ENCODE measurements at regions not wholly inside any gene's neighbourhood (a gene's known extent, or its start where the extent isn't known, plus 50 kb on each side); places are given as distances from the start of the nearest gene placed in this dataset.

GRCh38 chr20:29687438-29687837, 1570.0 kb upstream of the DEFB115 start:
- DNase-seq (peak in 1 of 5 donors; percentile 49), FAIRE-seq (no peak)
- intact Hi-C loops (cut with DNase I) = no loop called here
- TF ChIP-seq, protein P1, sequence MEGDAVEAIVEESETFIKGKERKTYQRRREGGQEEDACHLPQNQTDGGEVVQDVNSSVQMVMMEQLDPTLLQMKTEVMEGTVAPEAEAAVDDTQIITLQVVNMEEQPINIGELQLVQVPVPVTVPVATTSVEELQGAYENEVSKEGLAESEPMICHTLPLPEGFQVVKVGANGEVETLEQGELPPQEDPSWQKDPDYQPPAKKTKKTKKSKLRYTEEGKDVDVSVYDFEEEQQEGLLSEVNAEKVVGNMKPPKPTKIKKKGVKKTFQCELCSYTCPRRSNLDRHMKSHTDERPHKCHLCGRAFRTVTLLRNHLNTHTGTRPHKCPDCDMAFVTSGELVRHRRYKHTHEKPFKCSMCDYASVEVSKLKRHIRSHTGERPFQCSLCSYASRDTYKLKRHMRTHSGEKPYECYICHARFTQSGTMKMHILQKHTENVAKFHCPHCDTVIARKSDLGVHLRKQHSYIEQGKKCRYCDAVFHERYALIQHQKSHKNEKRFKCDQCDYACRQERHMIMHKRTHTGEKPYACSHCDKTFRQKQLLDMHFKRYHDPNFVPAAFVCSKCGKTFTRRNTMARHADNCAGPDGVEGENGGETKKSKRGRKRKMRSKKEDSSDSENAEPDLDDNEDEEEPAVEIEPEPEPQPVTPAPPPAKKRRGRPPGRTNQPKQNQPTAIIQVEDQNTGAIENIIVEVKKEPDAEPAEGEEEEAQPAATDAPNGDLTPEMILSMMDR (IDR thresholded peaks at IDR 0.05; ENCODE audit: borderline replicate concordance, extremely low read depth, insufficient read depth) = no peak
- no peaks in the 10 kb centered on the region for H3K9me3 ChIP-seq (ENCODE audit: control insufficient read depth in 2 of 3, insufficient read depth in 1 of 3, low read length in 3 of 3)
- no peaks in the 10 kb centered on the region for H3K36me3 ChIP-seq (ENCODE audit: control insufficient read depth in 2 of 3, insufficient read depth in 3 of 3, low read length in 3 of 3)
- no peak overlapping the region for H3K4me3 ChIP-seq (ENCODE audit: low read length in 3 of 3)
- no peaks in the 10 kb centered on the region for H3K27me3 ChIP-seq (ENCODE audit: control insufficient read depth, insufficient read depth, low read length)
- no peaks in the 10 kb centered on the region for H3K4me1 ChIP-seq (ENCODE audit: control insufficient read depth in 2 of 3, insufficient read depth in 2 of 3, low read depth in 1 of 3, low read length in 3 of 3)
- no peak overlapping the region for H3K27ac ChIP-seq (ENCODE audit: low read depth in 2 of 2, low read length in 2 of 2)
- no peak overlapping the region for H3K9ac ChIP-seq (ENCODE audit: low read length in 3 of 3)

DNA sequence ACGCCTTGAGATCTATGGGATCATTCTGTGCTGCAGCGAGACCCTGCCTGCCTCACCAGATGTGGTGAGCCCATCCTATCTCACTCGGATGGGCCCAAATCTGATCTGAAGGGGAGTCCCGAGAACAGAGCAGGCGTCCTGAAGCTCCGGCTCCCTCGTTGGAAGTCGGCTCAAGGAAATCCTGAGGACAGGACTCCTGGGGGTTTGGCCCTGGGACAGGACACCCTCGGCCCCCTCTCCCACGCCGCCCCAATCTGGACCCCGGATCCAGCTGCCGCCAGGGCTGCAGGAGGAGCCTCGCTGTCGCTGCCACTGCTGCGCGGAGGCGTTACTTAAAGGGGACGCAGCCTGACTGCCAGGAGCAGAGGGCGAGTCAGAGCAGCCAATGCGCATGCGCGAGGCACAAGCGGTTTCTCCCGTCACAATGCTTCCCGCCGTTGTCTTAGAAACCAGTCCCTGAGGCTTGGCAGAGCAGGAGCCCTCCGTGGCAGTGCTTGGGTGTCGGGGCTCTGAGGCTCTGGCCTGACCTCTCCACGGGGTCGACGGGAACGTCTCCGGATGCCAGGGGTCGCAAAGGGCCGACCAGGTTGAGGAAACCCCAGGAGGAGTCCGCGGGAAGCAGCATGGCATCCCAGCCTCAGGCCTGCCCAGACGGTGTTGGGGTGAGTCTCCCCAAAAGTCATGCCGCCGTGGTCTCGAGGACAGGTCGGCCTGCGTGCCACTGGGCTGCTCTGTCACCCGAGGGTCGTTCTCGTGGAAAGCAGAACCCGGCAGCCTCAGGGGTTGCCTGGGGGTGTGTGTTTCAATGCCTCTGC, 1567.8 kb upstream of the DEFB115 start:
- TF ChIP-seq, protein P1 (IDR thresholded peaks at IDR 0.05; ENCODE audit: borderline replicate concordance, extremely low read depth, insufficient read depth) = no peak
- Histone ChIP-seq H3K9me3 (ENCODE audit: control insufficient read depth in 2 of 3, insufficient read depth in 1 of 3, low read length in 3 of 3) (no peaks in the 10 kb centered on the region), H3K4me3 (ENCODE audit: low read length in 3 of 3) (no peak overlapping the region), H3K36me3 (ENCODE audit: control insufficient read depth in 2 of 3, insufficient read depth in 3 of 3, low read length in 3 of 3) (no peaks in the 10 kb centered on the region), H3K27me3 (ENCODE audit: control insufficient read depth, insufficient read depth, low read length) (no peaks in the 10 kb centered on the region), H3K27ac (ENCODE audit: low read depth in 2 of 2, low read length in 2 of 2) (no peak overlapping the region), H3K9ac (ENCODE audit: low read length in 3 of 3) (no peak overlapping the region), H3K4me1 (ENCODE audit: control insufficient read depth in 2 of 3, insufficient read depth in 2 of 3, low read depth in 1 of 3, low read length in 3 of 3) (no peaks in the 10 kb centered on the region)
- intact Hi-C loops (cut with DNase I) = no loop called here
- DNase-seq = peak in 2 of 5 donors; percentile 64 to 69
- no peak for FAIRE-seq

GRCh38 chr20:29690274-29690673, 1567.2 kb upstream of the DEFB115 start:
- no peak for FAIRE-seq
- Histone ChIP-seq H3K9me3 (ENCODE audit: control insufficient read depth in 2 of 3, insufficient read depth in 1 of 3, low read length in 3 of 3) (no peaks in the 10 kb centered on the region), H3K27me3 (ENCODE audit: control insufficient read depth, insufficient read depth, low read length) (no peaks in the 10 kb centered on the region), H3K27ac (ENCODE audit: low read depth in 2 of 2, low read length in 2 of 2) (no peak overlapping the region), H3K9ac (ENCODE audit: low read length in 3 of 3) (no peak overlapping the region), H3K4me3 (ENCODE audit: low read length in 3 of 3) (no peak overlapping the region), H3K36me3 (ENCODE audit: control insufficient read depth in 2 of 3, insufficient read depth in 3 of 3, low read length in 3 of 3) (no peaks in the 10 kb centered on the region), H3K4me1 (ENCODE audit: control insufficient read depth in 2 of 3, insufficient read depth in 2 of 3, low read depth in 1 of 3, low read length in 3 of 3) (no peaks in the 10 kb centered on the region)
- DNase-seq = peak in 1 of 5 donors; percentile 60
- TF ChIP-seq, protein P1 (IDR thresholded peaks at IDR 0.05; ENCODE audit: borderline replicate concordance, extremely low read depth, insufficient read depth) = no peak
- intact Hi-C loops (cut with DNase I) = no loop called here

Measured in kidney (tissue), 13 donors.